K562 (cell line): ENCODE measurements at regions not wholly inside any gene's neighbourhood (a gene's known extent, or its start where the extent isn't known, plus 50 kb on each side); places are given as distances from the start of the nearest gene placed in this dataset.

Experiments used
- ATAC-seq: fragments of 200-7000 bp; cut with Tn5 transposase; 3 replicates; pipeline ENCODE4 v1.9.1; 2020; ENCODE audit warnings: moderate library complexity
- BruUV-seq: library from RNA; stranded (reverse); fragments of 400-500 nt; replicated peaks from 2 replicates; lab custom pipeline; 2021; lab: Mats Ljungman, UMichigan
- CTCF ChIA-PET: fragments of 300-600 bp; formaldehyde crosslinking; extraction: SDS; loops from one replicate; lab custom pipeline; 2021; ENCODE audit warnings: low intra/inter-chr PET ratio; lab: Yijun Ruan, JAX
- POLR2A ChIA-PET: fragments of 300-600, 350-650 bp; sonication (Branson Sonifier 250); formaldehyde crosslinking; extraction: SDS; loops from one replicate; lab custom pipeline; 2021; ENCODE audit warnings: antibody characterized with exemption, inconsistent platforms; lab: Yijun Ruan, JAX
- DNase-seq, 4 experiments: peaks; one replicate each; pipeline versions ENCODE4 v3.0.0 to v3.0.0-alpha.2; 2011 to 2018; ENCODE audit warnings: low spot score in 3 of 4, mixed read lengths in 3 of 4; ENCODE audit errors: extremely low read depth in 1 of 4
- FAIRE-seq: peaks from 2 replicates; lab custom pipeline; 2011; peaks lifted over from hg19 to GRCh38; lab: Jason Lieb, UNC
- H2AFZ ChIP-seq: 2 replicates; pipeline ENCODE4 v1.6.0; 2011; ENCODE audit warnings: low read depth, low read length, control low read depth, inconsistent platforms
- H3K27ac ChIP-seq: fragments of 200-600 bp; 3 replicates; pipeline ENCODE4 v1.8.0; 2011; ENCODE audit warnings: low read depth, mild to moderate bottlenecking, control low read depth, inconsistent platforms, low read length, moderate library complexity, mixed read lengths; ENCODE audit errors: extremely low read depth
- H3K27me3 ChIP-seq, 2 experiments: fragments of 300-600 bp in 1 of 2; 2 replicates in 1 of 2; 3 replicates in 1 of 2; pipeline versions ENCODE4 v1.6.0 to v1.8.0; 2011; ENCODE audit warnings: inconsistent platforms in 2 of 2, low read length in 2 of 2, mild to moderate bottlenecking in 1 of 2, mixed read lengths in 1 of 2, moderate library complexity in 1 of 2; ENCODE audit not compliant: control insufficient read depth in 2 of 2, insufficient read depth in 2 of 2
- H3K36me3 ChIP-seq: fragments of 300-600 bp; 3 replicates; pipeline ENCODE4 v1.8.0; 2011; ENCODE audit warnings: mild to moderate bottlenecking, low read length, inconsistent platforms; ENCODE audit not compliant: control insufficient read depth, insufficient read depth
- H3K4me1 ChIP-seq, 2 experiments: fragments of 200-600 bp in 1 of 2; replicated peaks in 1 of 2; 2 replicates in 1 of 2; 3 replicates in 1 of 2; pipeline versions ENCODE4 v1.5.1 to v1.8.0; 2011; ENCODE audit warnings: inconsistent platforms in 2 of 2, low read length in 2 of 2, mild to moderate bottlenecking in 1 of 2, mixed read lengths in 1 of 2, moderate library complexity in 1 of 2; ENCODE audit not compliant: control insufficient read depth in 2 of 2, insufficient read depth in 2 of 2
- H3K4me2 ChIP-seq: 2 replicates; pipeline ENCODE4 v1.6.1; 2011; ENCODE audit warnings: low read length, control low read depth, inconsistent platforms, mixed read lengths; ENCODE audit not compliant: insufficient read depth
- H3K4me3 ChIP-seq: fragments of 200-600 bp; sonication (generic), shearing (Covaris generic); 2 replicates; pipeline ENCODE4 v1.5.1; 2016; ENCODE audit warnings: control low read depth, inconsistent platforms
- H3K79me2 ChIP-seq: fragments of 200-600 bp; 3 replicates; pipeline ENCODE4 v1.8.0; 2011; ENCODE audit warnings: low read length, inconsistent platforms; ENCODE audit not compliant: control insufficient read depth, insufficient read depth
- H3K9ac ChIP-seq, 2 experiments: 2 replicates each; pipeline versions ENCODE4 v1.6.0 to v1.6.1; 2011; ENCODE audit warnings: low read depth in 2 of 2, low read length in 2 of 2, control low read depth in 1 of 2, inconsistent platforms in 1 of 2, mild to moderate bottlenecking in 1 of 2, mixed read lengths in 1 of 2; ENCODE audit not compliant: insufficient read depth in 1 of 2
- H3K9me1 ChIP-seq: one replicate; pipeline ENCODE4 v1.6.0; 2011; ENCODE audit warnings: inconsistent platforms, mild to moderate bottlenecking, low read length, moderate library complexity; ENCODE audit not compliant: control insufficient read depth, insufficient read depth
- H3K9me3 ChIP-seq: replicated peaks from 2 replicates; pipeline ENCODE4 v1.5.1; 2011; ENCODE audit warnings: low read depth, low read length, inconsistent platforms; ENCODE audit not compliant: control insufficient read depth, insufficient read depth
- H4K20me1 ChIP-seq: replicated peaks from 2 replicates; pipeline ENCODE4 v1.6.1; 2011; ENCODE audit warnings: low read length, inconsistent platforms, mixed read lengths; ENCODE audit not compliant: control insufficient read depth, insufficient read depth
- BHLHE40 ChIP-seq: IDR thresholded peaks from 2 replicates; pipeline ENCODE4 v1.6.1; 2011; ENCODE audit warnings: low read length, improper control_type of control experiment
- CCNT2 ChIP-seq: IDR thresholded peaks from 2 replicates; pipeline ENCODE4 v1.6.1; 2011; ENCODE audit warnings: borderline replicate concordance, low read depth, mild to moderate bottlenecking, moderate library complexity, mixed read lengths, low read length; ENCODE audit not compliant: insufficient read length; ENCODE audit errors: extremely low read depth
- CREB1 ChIP-seq, 2 experiments: sonication (generic) in 1 of 2; formaldehyde crosslinking in 1 of 2; IDR thresholded peaks; 2 replicates each; pipeline versions ENCODE4 v1.6.1 to v1.8.0; 2012 to 2022; ENCODE audit warnings: inconsistent platforms in 1 of 2, mild to moderate bottlenecking in 1 of 2, missing genetic modification reagents in 1 of 2, moderate library complexity in 1 of 2
- CREBBP ChIP-seq: IDR thresholded peaks from one replicate; pipeline ENCODE4 v1.6.1; 2012; ENCODE audit warnings: low read depth, mild to moderate bottlenecking, control low read depth, inconsistent platforms, low read length
- DPF2 ChIP-seq: fragments of 450-650 bp; IDR thresholded peaks from 2 replicates; pipeline ENCODE4 v1.6.1; 2016
- MAFF ChIP-seq: IDR thresholded peaks from 2 replicates; pipeline ENCODE4 v1.6.1; 2012; ENCODE audit warnings: low read length, improper control_type of control experiment
- POLR2AphosphoS2 ChIP-seq: IDR thresholded peaks from 2 replicates; pipeline ENCODE4 v1.6.1; 2012; ENCODE audit warnings: low read length, improper control_type of control experiment
- SREBF2 ChIP-seq: sonication (generic); formaldehyde crosslinking; IDR thresholded peaks from 2 replicates; pipeline ENCODE4 v1.4.0; 2020; ENCODE audit warnings: mild to moderate bottlenecking, missing genetic modification reagents
- TCF3 ChIP-seq: sonication (generic); formaldehyde crosslinking; IDR thresholded peaks from 2 replicates; pipeline ENCODE4 v1.4.0; 2020; ENCODE audit warnings: mild to moderate bottlenecking, missing genetic modification reagents
- XRCC3 ChIP-seq: fragments of 450-650 bp; IDR thresholded peaks from 2 replicates; pipeline ENCODE4 v1.6.1; 2017; ENCODE audit warnings: mild to moderate bottlenecking, moderate library complexity
- YBX1 ChIP-seq: fragments of 450-650 bp; IDR thresholded peaks from 2 replicates; pipeline ENCODE4 v1.7.1; 2016; ENCODE audit warnings: mild to moderate bottlenecking
- ZNF212 ChIP-seq: fragments of 450-650 bp; formaldehyde crosslinking; IDR thresholded peaks from 2 replicates; pipeline ENCODE4 v1.4.0; 2020; ENCODE audit warnings: mild to moderate bottlenecking
- WGBS: fragments of 100-300 bp; shearing (Covaris generic); methylation state at CpG from one replicate; pipeline ENCODE4 v1.1.6; 2016; ENCODE audit warnings: low coverage, mixed read lengths; ENCODE audit not compliant: insufficient coverage; ENCODE audit errors: missing lambda C conversion rate; 5-methylcytosine and 5-hydroxymethylcytosine counted together
- in situ Hi-C: fragments of 300-500 bp; cut with MboI; formaldehyde crosslinking; loops from 4 replicates; pipeline ENCODE4 v1.15.0; 2018; ENCODE audit warnings: inconsistent platforms, mixed read lengths
- intact Hi-C: fragments of 100-400 bp; cut with micrococcal nuclease; formaldehyde crosslinking; loops from 2 replicates; pipeline ENCODE4 v1.14.2; 2022
- TF ChIP-seq, protein P1 (sequence below): fragments of 250-450 bp; sonication (Bioruptor Pico); IDR thresholded peaks from 2 replicates; pipeline ENCODE4 v1.8.0; 2022; ENCODE audit warnings: inconsistent platforms, mild to moderate bottlenecking, moderate library complexity, borderline replicate concordance
- TF ChIP-seq, protein P2 (sequence below): IDR thresholded peaks from 2 replicates; pipeline ENCODE4 v1.6.1; 2011; ENCODE audit not compliant: insufficient read length; ENCODE audit errors: extremely low read depth
- TF ChIP-seq, protein P3 (sequence below): fragments of 200-400 bp; formaldehyde crosslinking; IDR thresholded peaks from 2 replicates; pipeline ENCODE4 v1.6.1; 2017; ENCODE audit warnings: mild to moderate bottlenecking, low read depth, low read length, moderate library complexity

DNA sequence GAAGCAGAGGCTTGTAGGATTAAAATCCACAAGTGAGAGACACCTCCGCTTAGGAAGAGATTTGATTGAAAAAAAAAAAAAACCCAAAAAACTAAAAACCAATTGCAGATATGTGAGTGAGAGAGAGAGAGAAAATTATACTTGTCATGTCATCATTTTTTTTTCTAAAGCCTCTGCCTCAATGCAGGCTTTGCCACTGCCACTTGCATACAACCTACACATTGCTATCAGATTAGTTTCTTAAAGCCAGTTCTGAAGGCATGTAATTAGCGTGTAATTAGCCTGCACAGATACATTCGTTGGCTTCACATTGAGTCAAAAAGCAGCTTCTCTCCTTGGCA lies 86.1 kb upstream of the MTPN start (continued):
- no peak for TF ChIP-seq SREBF2 (CRISPR knock-in tag)
- no peak for TF ChIP-seq CREB1 (IDR thresholded peaks at IDR 0.05)
- TF ChIP-seq CREB1 (CRISPR knock-in tag; IDR thresholded peaks at IDR 0.05): no peak
- TF ChIP-seq POLR2AphosphoS2: no peak
- no peak for TF ChIP-seq CCNT2
- TF ChIP-seq, protein P1, sequence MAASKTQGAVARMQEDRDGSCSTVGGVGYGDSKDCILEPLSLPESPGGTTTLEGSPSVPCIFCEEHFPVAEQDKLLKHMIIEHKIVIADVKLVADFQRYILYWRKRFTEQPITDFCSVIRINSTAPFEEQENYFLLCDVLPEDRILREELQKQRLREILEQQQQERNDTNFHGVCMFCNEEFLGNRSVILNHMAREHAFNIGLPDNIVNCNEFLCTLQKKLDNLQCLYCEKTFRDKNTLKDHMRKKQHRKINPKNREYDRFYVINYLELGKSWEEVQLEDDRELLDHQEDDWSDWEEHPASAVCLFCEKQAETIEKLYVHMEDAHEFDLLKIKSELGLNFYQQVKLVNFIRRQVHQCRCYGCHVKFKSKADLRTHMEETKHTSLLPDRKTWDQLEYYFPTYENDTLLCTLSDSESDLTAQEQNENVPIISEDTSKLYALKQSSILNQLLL (CRISPR knock-in tag): no peak

DNA sequence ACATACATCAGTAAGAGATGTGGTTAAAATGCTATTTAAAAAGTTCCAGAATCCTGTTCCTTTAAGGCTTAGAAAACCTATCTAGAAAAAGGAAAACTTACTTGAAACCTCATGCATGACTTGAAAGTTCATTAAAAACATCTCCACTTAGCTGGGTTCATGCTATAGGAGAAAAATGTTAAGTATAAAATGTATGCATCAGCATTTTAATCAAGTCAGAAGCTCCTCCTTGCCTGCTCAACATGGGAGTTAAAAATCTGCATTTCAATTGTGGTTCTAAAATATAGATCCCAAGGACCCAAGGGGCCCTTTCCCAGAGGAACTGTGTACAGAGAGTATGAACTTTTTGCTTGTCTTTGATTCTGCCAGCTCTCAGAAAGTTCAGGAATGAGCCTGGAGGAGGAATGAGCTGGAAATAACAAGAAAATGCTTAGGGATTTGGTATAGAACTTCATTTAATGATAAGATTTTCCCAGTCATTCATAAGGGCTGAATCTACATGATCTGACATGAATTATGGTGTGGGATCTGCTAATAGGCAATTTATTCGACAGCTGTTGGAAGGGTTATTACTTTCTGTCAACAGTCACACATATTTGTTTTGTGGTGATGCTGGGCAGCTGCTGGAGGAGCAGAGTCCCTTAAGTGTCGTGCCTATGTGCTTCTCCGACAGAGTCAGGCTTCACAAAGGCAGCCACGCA lies 85.6 kb upstream of the MTPN start:
- intact Hi-C loops: no loop called here
- Histone ChIP-seq H3K9ac (no peak overlapping the region), H3K4me3 (no peak overlapping the region), H3K27ac (no peak overlapping the region), H3K4me1 (peaks cover 4 to 55% of the 10 kb centered on the region in 2 experiments; a peak in 4 of 5 replicates), H3K27me3 (no peaks in the 10 kb centered on the region), H3K4me2 (no peak overlapping the region), H3K9me3 (no peaks in the 10 kb centered on the region), H2AFZ (peak overlapping the region; percentile 35), H3K79me2 (no peaks in the 10 kb centered on the region), H3K9me1 (no peaks in the 10 kb centered on the region), H3K36me3 (no peaks in the 10 kb centered on the region), H4K20me1 (no peaks in the 10 kb centered on the region)
- ATAC-seq: 0 out of 3 replicates have a peak, but pooled peaks have one; percentile 5
- DNase-seq: no peak
- FAIRE-seq: no peak
- ChIA-PET CTCF (no interaction called here), POLR2A (interaction anchor here (0.7 to 1.9 kb wide), 5 partner anchors 9 to 400 kb away, joined by 3 to 9 read pairs (median 4); partner anchors contain the start of gene STMP1)
- in situ Hi-C loops: no loop called here
- BruUV-seq: no TSS peak
- WGBS: 21% methylated on average over 4 of the region's 4 CpGs
- TF ChIP-seq, protein P2, sequence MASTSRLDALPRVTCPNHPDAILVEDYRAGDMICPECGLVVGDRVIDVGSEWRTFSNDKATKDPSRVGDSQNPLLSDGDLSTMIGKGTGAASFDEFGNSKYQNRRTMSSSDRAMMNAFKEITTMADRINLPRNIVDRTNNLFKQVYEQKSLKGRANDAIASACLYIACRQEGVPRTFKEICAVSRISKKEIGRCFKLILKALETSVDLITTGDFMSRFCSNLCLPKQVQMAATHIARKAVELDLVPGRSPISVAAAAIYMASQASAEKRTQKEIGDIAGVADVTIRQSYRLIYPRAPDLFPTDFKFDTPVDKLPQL: no peak
- TF ChIP-seq, protein P3, sequence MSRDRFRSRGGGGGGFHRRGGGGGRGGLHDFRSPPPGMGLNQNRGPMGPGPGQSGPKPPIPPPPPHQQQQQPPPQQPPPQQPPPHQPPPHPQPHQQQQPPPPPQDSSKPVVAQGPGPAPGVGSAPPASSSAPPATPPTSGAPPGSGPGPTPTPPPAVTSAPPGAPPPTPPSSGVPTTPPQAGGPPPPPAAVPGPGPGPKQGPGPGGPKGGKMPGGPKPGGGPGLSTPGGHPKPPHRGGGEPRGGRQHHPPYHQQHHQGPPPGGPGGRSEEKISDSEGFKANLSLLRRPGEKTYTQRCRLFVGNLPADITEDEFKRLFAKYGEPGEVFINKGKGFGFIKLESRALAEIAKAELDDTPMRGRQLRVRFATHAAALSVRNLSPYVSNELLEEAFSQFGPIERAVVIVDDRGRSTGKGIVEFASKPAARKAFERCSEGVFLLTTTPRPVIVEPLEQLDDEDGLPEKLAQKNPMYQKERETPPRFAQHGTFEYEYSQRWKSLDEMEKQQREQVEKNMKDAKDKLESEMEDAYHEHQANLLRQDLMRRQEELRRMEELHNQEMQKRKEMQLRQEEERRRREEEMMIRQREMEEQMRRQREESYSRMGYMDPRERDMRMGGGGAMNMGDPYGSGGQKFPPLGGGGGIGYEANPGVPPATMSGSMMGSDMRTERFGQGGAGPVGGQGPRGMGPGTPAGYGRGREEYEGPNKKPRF: no peak
- TF ChIP-seq BHLHE40: no peak
- TF ChIP-seq XRCC3: no peak
- TF ChIP-seq TCF3 (CRISPR knock-in tag): no peak
- TF ChIP-seq DPF2: no peak
- TF ChIP-seq ZNF212 (CRISPR knock-in tag): no peak
- no peak for TF ChIP-seq CREBBP
- no peak for TF ChIP-seq YBX1
- TF ChIP-seq MAFF: peak; percentile 88
